MM.1S (cell line): ENCODE measurements at regions not wholly inside any gene's neighbourhood (a gene's known extent, or its start where the extent isn't known, plus 50 kb on each side); places are given as distances from the start of the nearest gene placed in this dataset.

Source experiments
- DNase-seq: peaks from one replicate; pipeline ENCODE4 v3.0.0-alpha.2; 2015
- H2AFZ ChIP-seq: fragments of 300-600 bp; sonication (generic); 2 replicates; pipeline ENCODE4 v1.6.0; 2016; ENCODE audit warnings: antibody characterized with exemption, low read length
- H3F3A ChIP-seq: fragments of 300-600 bp; sonication (generic); 2 replicates; pipeline ENCODE4 v1.6.1; 2016; ENCODE audit warnings: mild to moderate bottlenecking, antibody characterized with exemption, low read length, moderate library complexity, mixed read lengths; ENCODE audit not compliant: insufficient read depth
- H3K27ac ChIP-seq: fragments of 300-600 bp; sonication (generic); 2 replicates; pipeline ENCODE4 v1.5.1; 2016; ENCODE audit warnings: mild to moderate bottlenecking, low read length
- H3K27me3 ChIP-seq: fragments of 300-600 bp; sonication (generic); replicated peaks from 2 replicates; pipeline ENCODE4 v1.6.0; 2016; ENCODE audit warnings: low read length; ENCODE audit not compliant: insufficient read depth
- H3K36me3 ChIP-seq: fragments of 300-600 bp; sonication (generic); replicated peaks from 2 replicates; pipeline ENCODE4 v1.6.1; 2016; ENCODE audit warnings: mild to moderate bottlenecking, low read length, mixed read lengths; ENCODE audit not compliant: insufficient read depth
- H3K4me1 ChIP-seq: fragments of 300-600 bp; sonication (generic); 2 replicates; pipeline ENCODE4 v1.6.1; 2016; ENCODE audit warnings: low read length, mixed read lengths
- H3K4me2 ChIP-seq: fragments of 300-600 bp; sonication (generic); 2 replicates; pipeline ENCODE4 v1.6.0; 2016; ENCODE audit warnings: low read depth, low read length
- H3K4me3 ChIP-seq: fragments of 300-600 bp; sonication (generic); 2 replicates; pipeline ENCODE4 v1.5.1; 2016; ENCODE audit warnings: low read length, mixed read lengths
- H3K79me2 ChIP-seq: fragments of 300-600 bp; sonication (generic); 2 replicates; pipeline ENCODE4 v1.6.1; 2016; ENCODE audit warnings: mixed run types, low read length, mixed read lengths
- H3K9ac ChIP-seq: fragments of 300-600 bp; sonication (generic); 2 replicates; pipeline ENCODE4 v1.6.1; 2016; ENCODE audit warnings: low read length, mixed read lengths
- H3K9me2 ChIP-seq: fragments of 300-600 bp; sonication (generic); replicated peaks from 2 replicates; pipeline ENCODE4 v1.6.1; 2016; ENCODE audit warnings: mild to moderate bottlenecking, low read length, mixed read lengths; ENCODE audit not compliant: insufficient read depth
- H3K9me3 ChIP-seq: fragments of 300-600 bp; sonication (generic); replicated peaks from 2 replicates; pipeline ENCODE4 v1.6.1; 2016; ENCODE audit warnings: mild to moderate bottlenecking, low read length, mixed read lengths; ENCODE audit not compliant: insufficient read depth
- H4K20me1 ChIP-seq: fragments of 300-600 bp; sonication (generic); 2 replicates; pipeline ENCODE4 v1.6.1; 2016; ENCODE audit warnings: mild to moderate bottlenecking, low read length, moderate library complexity, mixed read lengths; ENCODE audit not compliant: insufficient read depth
- CTCF ChIP-seq: fragments of 300-600 bp; sonication (generic); IDR thresholded peaks from 2 replicates; pipeline ENCODE4 v1.5.1; 2016; ENCODE audit warnings: antibody characterized with exemption, low read length, mixed read lengths
- EZH2 ChIP-seq: fragments of 300-600 bp; sonication (generic); optimal IDR thresholded peaks from 2 replicates; pipeline ENCODE3; 2017; ENCODE audit warnings: low read depth, mild to moderate bottlenecking, antibody characterized with exemption, low read length, mixed read lengths
- EZH2phosphoT487 ChIP-seq: fragments of 300-600 bp; sonication (generic); IDR thresholded peaks from 2 replicates; pipeline ENCODE4 v1.6.1; 2018; ENCODE audit warnings: antibody characterized with exemption, low read length

- no peak overlapping the region for H2AFZ ChIP-seq
- no peaks in the 10 kb centered on the region for H3K79me2 ChIP-seq
- no peaks in the 10 kb centered on the region for H3K27me3 ChIP-seq
- no peak for DNase-seq
- H3K4me2 ChIP-seq: no peak overlapping the region
- H3K9ac ChIP-seq: no peak overlapping the region
- H3F3A ChIP-seq: no peaks in the 10 kb centered on the region
- no peak overlapping the region for H3K4me3 ChIP-seq
- no peaks in the 10 kb centered on the region for H3K9me2 ChIP-seq
- H3K27ac ChIP-seq: no peak overlapping the region
- H4K20me1 ChIP-seq: no peaks in the 10 kb centered on the region
- H3K4me1 ChIP-seq: no peaks in the 10 kb centered on the region
- TF ChIP-seq CTCF: no peak
- no peak for TF ChIP-seq EZH2
- TF ChIP-seq EZH2phosphoT487: no peak
- H3K36me3 ChIP-seq: no peaks in the 10 kb centered on the region
- H3K9me3 ChIP-seq: no peaks in the 10 kb centered on the region
Measured at GRCh38 chr6:4588163-4588562, 188.0 kb upstream of the CDYL start.

- Histone ChIP-seq H3K9ac (no peak overlapping the region), H3K9me3 (no peaks in the 10 kb centered on the region), H3K27ac (no peak overlapping the region), H3K9me2 (no peaks in the 10 kb centered on the region), H3K4me1 (no peaks in the 10 kb centered on the region), H3F3A (no peaks in the 10 kb centered on the region), H3K79me2 (no peaks in the 10 kb centered on the region), H3K27me3 (no peaks in the 10 kb centered on the region), H3K36me3 (no peaks in the 10 kb centered on the region), H3K4me2 (no peak overlapping the region), H2AFZ (no peak overlapping the region), H3K4me3 (no peak overlapping the region), H4K20me1 (no peaks in the 10 kb centered on the region)
- no peak for DNase-seq
- no peak for TF ChIP-seq CTCF
- TF ChIP-seq EZH2: no peak
- TF ChIP-seq EZH2phosphoT487: no peak
Measured at GRCh38 chr6:4587171-4587570, 189.0 kb upstream of the CDYL start.

- H3K79me2 ChIP-seq: no peaks in the 10 kb centered on the region
- H3K9me2 ChIP-seq: no peaks in the 10 kb centered on the region
- no peak for DNase-seq
- H3K27me3 ChIP-seq: no peaks in the 10 kb centered on the region
- TF ChIP-seq CTCF (no peak), EZH2 (no peak), EZH2phosphoT487 (no peak)
- no peak overlapping the region for H2AFZ ChIP-seq
- H3K9me3 ChIP-seq: no peaks in the 10 kb centered on the region
- H3K4me1 ChIP-seq: no peaks in the 10 kb centered on the region
- no peaks in the 10 kb centered on the region for H3K36me3 ChIP-seq
- no peak overlapping the region for H3K4me2 ChIP-seq
- no peak overlapping the region for H3K9ac ChIP-seq
- H4K20me1 ChIP-seq: no peaks in the 10 kb centered on the region
- no peak overlapping the region for H3K4me3 ChIP-seq
- no peaks in the 10 kb centered on the region for H3F3A ChIP-seq
- H3K27ac ChIP-seq: no peak overlapping the region
Measured at GRCh38 chr6:4586469-4586859, 189.7 kb upstream of the CDYL start.
